ENCODE measurements at regions not wholly inside any gene's neighbourhood (a gene's known extent, or its start where the extent isn't known, plus 50 kb on each side); places are given as distances from the start of the nearest gene placed in this dataset.

GRCh38 chr13:91292630-91293221 lies 54.8 kb upstream of the MIR17HG start:
- TF ChIP-seq CTCF (IDR thresholded peaks at IDR 0.05) (no peak), POLR2A (IDR thresholded peaks at IDR 0.05) (no peak), EP300 (IDR thresholded peaks at IDR 0.05) (no peak)

Measured in gastroesophageal sphincter (tissue), 3 donors.